HCT116 (cell line): ENCODE measurements at regions not wholly inside any gene's neighbourhood (a gene's known extent, or its start where the extent isn't known, plus 50 kb on each side); places are given as distances from the start of the nearest gene placed in this dataset.

Experiments
- ATAC-seq: fragments of 200-7000 bp; cut with Tn5 transposase; 2 replicates; pipeline ENCODE4 v1.9.1; 2020; ENCODE audit warnings: mild to moderate bottlenecking, moderate library complexity
- BruUV-seq: library from RNA; stranded (reverse); fragments of 400-500 nt; replicated peaks from 2 replicates; lab custom pipeline; 2021; lab: Mats Ljungman, UMichigan
- CTCF ChIA-PET: fragments of 300-600 bp; sonication (Branson Sonifier 250); formaldehyde crosslinking; loops from one replicate; lab custom pipeline; 2021; ENCODE audit warnings: antibody characterized with exemption; lab: Charles Lee
- POLR2A ChIA-PET: fragments of 300-600, 350-600 bp; sonication (Branson Sonifier 250); formaldehyde crosslinking; loops from one replicate; lab custom pipeline; 2021; ENCODE audit warnings: antibody characterized with exemption; lab: Charles Lee
- RAD21 ChIA-PET, 2 experiments: fragments of 300-600 bp; sonication (Branson Sonifier 250); formaldehyde crosslinking; loops; one replicate each; lab custom pipeline; 2023; ENCODE audit warnings: low total read pairs in 2 of 2; ENCODE audit not compliant: uncharacterized antibody in 2 of 2, unreplicated experiment in 2 of 2, low non-redundant PET in 1 of 2; lab: Charles Lee
- DNase-seq: peaks from one replicate; pipeline ENCODE4 v3.0.0-alpha.2; 2010; ENCODE audit warnings: low read depth, low spot score
- H2AFZ ChIP-seq: fragments of 200-600 bp; shearing (Covaris generic), sonication (generic); 2 replicates; pipeline ENCODE4 v1.6.1; 2017; ENCODE audit warnings: low read depth, mixed run types, mixed read lengths, antibody characterized with exemption, low read length; ENCODE audit not compliant: poor library complexity, severe bottlenecking
- H3K27ac ChIP-seq: 2 replicates; pipeline ENCODE4 v1.5.1; 2012; ENCODE audit warnings: low read depth, low read length
- H3K27me3 ChIP-seq: fragments of 200-600 bp; sonication (generic); 2 replicates; pipeline ENCODE4 v1.6.1; 2016; ENCODE audit warnings: mixed run types, low read length, mixed read lengths; ENCODE audit not compliant: insufficient read depth
- H3K36me3 ChIP-seq, 2 experiments: fragments of 200-500 bp in 1 of 2; fragments of 200-600 bp in 1 of 2; sonication (Bioruptor generic) in 1 of 2; sonication (generic) in 1 of 2; 2 replicates each; pipeline versions ENCODE4 v1.5.1 to v1.6.1; 2014 to 2016; ENCODE audit warnings: low read length in 2 of 2, inconsistent platforms in 1 of 2, mixed read lengths in 1 of 2, mixed run types in 1 of 2; ENCODE audit not compliant: insufficient read depth in 2 of 2, control insufficient read depth in 1 of 2
- H3K4me1 ChIP-seq, 2 experiments: fragments of 200-600 bp in 1 of 2; sonication (generic) in 1 of 2; 2 replicates each; pipeline versions ENCODE4 v1.5.1 to v1.6.1; 2012 to 2017; ENCODE audit warnings: low read length in 2 of 2, inconsistent platforms in 1 of 2, mild to moderate bottlenecking in 1 of 2, mixed read lengths in 1 of 2, mixed run types in 1 of 2, moderate library complexity in 1 of 2; ENCODE audit not compliant: insufficient read depth in 2 of 2, control insufficient read depth in 1 of 2
- H3K4me2 ChIP-seq: fragments of 200-600 bp; sonication (generic); 2 replicates; pipeline ENCODE4 v1.6.1; 2017; ENCODE audit warnings: mixed run types, low read length, mixed read lengths
- H3K4me3 ChIP-seq, 2 experiments: fragments of 200-600 bp in 1 of 2; sonication (generic) in 1 of 2; replicated peaks in 1 of 2; 2 replicates each; pipeline ENCODE4 v1.5.1; 2011 to 2016; ENCODE audit warnings: low read length in 2 of 2, control low read depth in 1 of 2, low read depth in 1 of 2, mild to moderate bottlenecking in 1 of 2, mixed read lengths in 1 of 2, mixed run types in 1 of 2
- H3K79me2 ChIP-seq: fragments of 200-600 bp; sonication (generic); 2 replicates; pipeline ENCODE4 v1.6.1; 2017; ENCODE audit warnings: mild to moderate bottlenecking, mixed run types, low read length, moderate library complexity, mixed read lengths; ENCODE audit not compliant: insufficient read depth
- H3K9ac ChIP-seq: fragments of 200-600 bp; sonication (generic); 2 replicates; pipeline ENCODE4 v1.6.1; 2016; ENCODE audit warnings: low read length, mixed read lengths
- H3K9me2 ChIP-seq: fragments of 200-600 bp; sonication (generic), shearing (Covaris generic); 2 replicates; pipeline ENCODE4 v1.6.1; 2017; ENCODE audit warnings: mixed run types, mild to moderate bottlenecking, moderate library complexity; ENCODE audit not compliant: insufficient read depth
- H3K9me3 ChIP-seq, 2 experiments: fragments of 200-500 bp in 1 of 2; fragments of 200-600 bp in 1 of 2; sonication (Bioruptor generic) in 1 of 2; sonication (generic) in 1 of 2; 2 replicates each; pipeline ENCODE4 v1.6.1; 2014 to 2017; ENCODE audit warnings: low read length in 2 of 2, mixed read lengths in 2 of 2, inconsistent platforms in 1 of 2, low read depth in 1 of 2, mild to moderate bottlenecking in 1 of 2, mixed run types in 1 of 2, moderate library complexity in 1 of 2; ENCODE audit not compliant: control insufficient read depth in 1 of 2, insufficient read depth in 1 of 2
- H4K20me1 ChIP-seq: fragments of 200-600 bp; sonication (generic), shearing (Covaris generic); 2 replicates; pipeline ENCODE4 v1.6.1; 2017; ENCODE audit warnings: mixed run types, mild to moderate bottlenecking, moderate library complexity; ENCODE audit not compliant: insufficient read depth
- CBX3 ChIP-seq: IDR thresholded peaks from 2 replicates; pipeline ENCODE4 v1.6.1; 2012; ENCODE audit warnings: low read depth
- CTCF ChIP-seq, 3 experiments: fragments of 200-600 bp in 1 of 3; sonication (generic) in 1 of 3; IDR thresholded peaks in 2 of 3; conservative IDR thresholded peaks in 1 of 3; 2 replicates each; pipeline ENCODE4 v1.5.1; 2012 to 2017; ENCODE audit warnings: low read depth in 2 of 3, low read length in 2 of 3, antibody characterized with exemption in 1 of 3, borderline replicate concordance in 1 of 3, control low read depth in 1 of 3, mild to moderate bottlenecking in 1 of 3, mixed read lengths in 1 of 3, mixed run types in 1 of 3, moderate library complexity in 1 of 3; ENCODE audit not compliant: insufficient read depth in 1 of 3
- EGR1 ChIP-seq: IDR thresholded peaks from 2 replicates; pipeline ENCODE4 v1.6.1; 2012; ENCODE audit warnings: low read depth
- ELF1 ChIP-seq: IDR thresholded peaks from 2 replicates; pipeline ENCODE4 v1.6.1; 2012; ENCODE audit warnings: low read depth, borderline replicate concordance
- EZH2 ChIP-seq: fragments of 200-600 bp; sonication (generic); IDR thresholded peaks from 2 replicates; pipeline ENCODE4 v1.6.1; 2017; ENCODE audit warnings: antibody characterized with exemption, mixed run types
- FOSL1 ChIP-seq: IDR thresholded peaks from 2 replicates; pipeline ENCODE4 v1.6.1; 2012; ENCODE audit warnings: low read depth
- JUND ChIP-seq: IDR thresholded peaks from 2 replicates; pipeline ENCODE4 v1.6.1; 2012
- MAX ChIP-seq: IDR thresholded peaks from 2 replicates; pipeline ENCODE4 v1.6.1; 2012
- POLR2A ChIP-seq: IDR thresholded peaks from 2 replicates; pipeline ENCODE4 v1.7.0; 2011; ENCODE audit warnings: borderline replicate concordance; ENCODE audit not compliant: insufficient read depth, insufficient read length; ENCODE audit errors: extremely low read depth
- RAD21 ChIP-seq: IDR thresholded peaks from 2 replicates; pipeline ENCODE4 v1.6.1; 2012; ENCODE audit warnings: low read depth, mild to moderate bottlenecking
- REST ChIP-seq: IDR thresholded peaks from 2 replicates; pipeline ENCODE4 v1.6.1; 2012; ENCODE audit warnings: low read depth
- SP1 ChIP-seq: IDR thresholded peaks from 2 replicates; pipeline ENCODE4 v1.6.1; 2012; ENCODE audit warnings: low read depth
- SRF ChIP-seq: IDR thresholded peaks from 2 replicates; pipeline ENCODE4 v1.6.1; 2012; ENCODE audit warnings: low read depth
- TCF7L2 ChIP-seq: IDR thresholded peaks from 2 replicates; pipeline ENCODE4 v1.7.0; 2011; ENCODE audit warnings: borderline replicate concordance, inconsistent platforms; ENCODE audit not compliant: insufficient read depth, insufficient read length; ENCODE audit errors: extremely low read depth
- YY1 ChIP-seq: IDR thresholded peaks from 2 replicates; pipeline ENCODE4 v1.6.1; 2011; ENCODE audit warnings: low read length, low read depth, moderate library complexity, mild to moderate bottlenecking; ENCODE audit not compliant: insufficient replicate concordance; ENCODE audit errors: extremely low read depth
- ZFX ChIP-seq: fragments of 450-650 bp; IDR thresholded peaks from 2 replicates; pipeline ENCODE4 v1.6.1; 2017
- ZNF274 ChIP-seq: fragments of 200-500 bp; sonication (Bioruptor generic); IDR thresholded peaks from 2 replicates; pipeline ENCODE4 v1.6.1; 2014; ENCODE audit warnings: mild to moderate bottlenecking, low read depth, low read length, inconsistent platforms
- intact Hi-C: fragments of 100-400 bp; cut with micrococcal nuclease; formaldehyde crosslinking; loops from 2 replicates; pipeline ENCODE4 v1.10.0; 2022
- TF ChIP-seq, protein P1 (sequence below): IDR thresholded peaks from 2 replicates; pipeline ENCODE4 v1.6.1; 2011; ENCODE audit warnings: mild to moderate bottlenecking, low read length, moderate library complexity; ENCODE audit not compliant: insufficient replicate concordance; ENCODE audit errors: extremely low read depth
- TF ChIP-seq, protein P2 (sequence below): IDR thresholded peaks from 2 replicates; pipeline ENCODE4 v1.6.1; 2012

- CTCF ChIA-PET: no interaction called here
- H3K79me2 ChIP-seq: no peaks in the 10 kb centered on the region
- H3K4me2 ChIP-seq: 0 out of 2 replicates have a peak overlapping the region, but pooled peaks have one; percentile 0
- H2AFZ ChIP-seq: no peak overlapping the region
- no peaks in the 10 kb centered on the region for H3K36me3 ChIP-seq
- no peak for DNase-seq
- intact Hi-C loops: no loop called here
- H3K4me3 ChIP-seq: no peak overlapping the region
- RAD21 ChIA-PET: no interaction called here
- H3K9ac ChIP-seq: no peak overlapping the region
- peaks cover 0 to 30% of the 10 kb centered on the region in 2 experiments; a peak in 3 of 4 replicates for H3K4me1 ChIP-seq
- BruUV-seq: no TSS peak
- TF ChIP-seq SRF (no peak), EGR1 (no peak), MAX (no peak), JUND (no peak), EZH2 (no peak), FOSL1 (no peak), CTCF (IDR thresholded peaks at IDR 0.05 in 2 of 3, conservative IDR thresholded peaks at IDR 0.05 in 1 of 3; ENCODE audit: borderline replicate concordance in 1 of 3, insufficient read depth in 1 of 3, low read depth in 2 of 3, low read length in 2 of 3) (no peak), ZNF274 (no peak), TCF7L2 (no peak), YY1 (no peak), CBX3 (no peak), SP1 (no peak), POLR2A (no peak), RAD21 (no peak), ZFX (no peak), ELF1 (no peak), REST (no peak)
- TF ChIP-seq, protein P1, sequence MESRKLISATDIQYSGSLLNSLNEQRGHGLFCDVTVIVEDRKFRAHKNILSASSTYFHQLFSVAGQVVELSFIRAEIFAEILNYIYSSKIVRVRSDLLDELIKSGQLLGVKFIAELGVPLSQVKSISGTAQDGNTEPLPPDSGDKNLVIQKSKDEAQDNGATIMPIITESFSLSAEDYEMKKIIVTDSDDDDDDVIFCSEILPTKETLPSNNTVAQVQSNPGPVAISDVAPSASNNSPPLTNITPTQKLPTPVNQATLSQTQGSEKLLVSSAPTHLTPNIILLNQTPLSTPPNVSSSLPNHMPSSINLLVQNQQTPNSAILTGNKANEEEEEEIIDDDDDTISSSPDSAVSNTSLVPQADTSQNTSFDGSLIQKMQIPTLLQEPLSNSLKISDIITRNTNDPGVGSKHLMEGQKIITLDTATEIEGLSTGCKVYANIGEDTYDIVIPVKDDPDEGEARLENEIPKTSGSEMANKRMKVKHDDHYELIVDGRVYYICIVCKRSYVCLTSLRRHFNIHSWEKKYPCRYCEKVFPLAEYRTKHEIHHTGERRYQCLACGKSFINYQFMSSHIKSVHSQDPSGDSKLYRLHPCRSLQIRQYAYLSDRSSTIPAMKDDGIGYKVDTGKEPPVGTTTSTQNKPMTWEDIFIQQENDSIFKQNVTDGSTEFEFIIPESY: no peak
- TF ChIP-seq, protein P2, sequence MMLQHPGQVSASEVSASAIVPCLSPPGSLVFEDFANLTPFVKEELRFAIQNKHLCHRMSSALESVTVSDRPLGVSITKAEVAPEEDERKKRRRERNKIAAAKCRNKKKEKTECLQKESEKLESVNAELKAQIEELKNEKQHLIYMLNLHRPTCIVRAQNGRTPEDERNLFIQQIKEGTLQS: no peak
- POLR2A ChIA-PET: no interaction called here
- no peaks in the 10 kb centered on the region for H4K20me1 ChIP-seq
- ATAC-seq: no peak
- H3K27me3 ChIP-seq: no peaks in the 10 kb centered on the region
- H3K27ac ChIP-seq: no peak overlapping the region
- H3K9me2 ChIP-seq: no peaks in the 10 kb centered on the region
- no peaks in the 10 kb centered on the region for H3K9me3 ChIP-seq
Measured at GRCh38 chr11:33553486-33553885, 147.1 kb downstream of the C11orf91 start.
